ENCODE measurements at regions not wholly inside any gene's neighbourhood (a gene's known extent, or its start where the extent isn't known, plus 50 kb on each side); places are given as distances from the start of the nearest gene placed in this dataset.
"Not testable (repeated sequence)": the region's sequence is repeated elsewhere in the genome, so short reads cannot be mapped to it uniquely, and the experiment has no call there.

DNA sequence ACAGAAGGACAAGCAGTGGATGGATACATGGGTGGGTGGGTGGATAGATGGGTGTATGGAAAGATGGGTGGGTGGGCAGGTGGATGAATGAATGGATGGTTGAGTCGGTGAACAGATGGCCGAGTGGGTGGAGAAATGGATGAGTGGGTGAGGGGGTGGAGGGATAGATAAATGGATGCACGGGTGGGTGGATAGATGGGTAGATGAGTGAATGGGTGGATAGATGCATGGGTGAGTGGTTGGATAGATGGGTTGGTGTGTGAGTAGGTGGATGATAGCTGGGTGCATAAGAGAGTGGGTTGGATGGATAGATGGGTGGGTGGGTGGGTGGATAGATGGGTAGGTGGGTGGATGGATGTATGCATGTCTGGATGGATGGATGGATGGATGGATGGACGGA, 134.6 kb downstream of the OTOP1 start:
- TF ChIP-seq, protein P1, sequence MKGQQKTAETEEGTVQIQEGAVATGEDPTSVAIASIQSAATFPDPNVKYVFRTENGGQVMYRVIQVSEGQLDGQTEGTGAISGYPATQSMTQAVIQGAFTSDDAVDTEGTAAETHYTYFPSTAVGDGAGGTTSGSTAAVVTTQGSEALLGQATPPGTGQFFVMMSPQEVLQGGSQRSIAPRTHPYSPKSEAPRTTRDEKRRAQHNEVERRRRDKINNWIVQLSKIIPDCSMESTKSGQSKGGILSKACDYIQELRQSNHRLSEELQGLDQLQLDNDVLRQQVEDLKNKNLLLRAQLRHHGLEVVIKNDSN (IDR thresholded peaks at IDR 0.05; ENCODE audit: borderline replicate concordance, extremely low read length, insufficient read depth, low read depth, low read length), result not testable (repeated sequence)
- TF ChIP-seq, protein P2, sequence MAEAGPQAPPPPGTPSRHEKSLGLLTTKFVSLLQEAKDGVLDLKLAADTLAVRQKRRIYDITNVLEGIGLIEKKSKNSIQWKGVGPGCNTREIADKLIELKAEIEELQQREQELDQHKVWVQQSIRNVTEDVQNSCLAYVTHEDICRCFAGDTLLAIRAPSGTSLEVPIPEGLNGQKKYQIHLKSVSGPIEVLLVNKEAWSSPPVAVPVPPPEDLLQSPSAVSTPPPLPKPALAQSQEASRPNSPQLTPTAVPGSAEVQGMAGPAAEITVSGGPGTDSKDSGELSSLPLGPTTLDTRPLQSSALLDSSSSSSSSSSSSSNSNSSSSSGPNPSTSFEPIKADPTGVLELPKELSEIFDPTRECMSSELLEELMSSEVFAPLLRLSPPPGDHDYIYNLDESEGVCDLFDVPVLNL (IDR thresholded peaks at IDR 0.05; ENCODE audit: low read depth, low read length), result not testable (repeated sequence)
- not testable (repeated sequence) for TF ChIP-seq LARP7 (IDR thresholded peaks at IDR 0.05); EZH2 (IDR thresholded peaks at IDR 0.05; ENCODE audit: borderline replicate concordance, control insufficient read depth, low read depth, low read length); RBBP5 (conservative IDR thresholded peaks at IDR 0.05); IKZF2 (IDR thresholded peaks at IDR 0.05)
- TF ChIP-seq, protein P3, sequence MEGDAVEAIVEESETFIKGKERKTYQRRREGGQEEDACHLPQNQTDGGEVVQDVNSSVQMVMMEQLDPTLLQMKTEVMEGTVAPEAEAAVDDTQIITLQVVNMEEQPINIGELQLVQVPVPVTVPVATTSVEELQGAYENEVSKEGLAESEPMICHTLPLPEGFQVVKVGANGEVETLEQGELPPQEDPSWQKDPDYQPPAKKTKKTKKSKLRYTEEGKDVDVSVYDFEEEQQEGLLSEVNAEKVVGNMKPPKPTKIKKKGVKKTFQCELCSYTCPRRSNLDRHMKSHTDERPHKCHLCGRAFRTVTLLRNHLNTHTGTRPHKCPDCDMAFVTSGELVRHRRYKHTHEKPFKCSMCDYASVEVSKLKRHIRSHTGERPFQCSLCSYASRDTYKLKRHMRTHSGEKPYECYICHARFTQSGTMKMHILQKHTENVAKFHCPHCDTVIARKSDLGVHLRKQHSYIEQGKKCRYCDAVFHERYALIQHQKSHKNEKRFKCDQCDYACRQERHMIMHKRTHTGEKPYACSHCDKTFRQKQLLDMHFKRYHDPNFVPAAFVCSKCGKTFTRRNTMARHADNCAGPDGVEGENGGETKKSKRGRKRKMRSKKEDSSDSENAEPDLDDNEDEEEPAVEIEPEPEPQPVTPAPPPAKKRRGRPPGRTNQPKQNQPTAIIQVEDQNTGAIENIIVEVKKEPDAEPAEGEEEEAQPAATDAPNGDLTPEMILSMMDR (IDR thresholded peaks at IDR 0.05 in 2 of 3, conservative IDR thresholded peaks at IDR 0.05 in 1 of 3; ENCODE audit: control insufficient read depth in 2 of 3, extremely low read depth in 1 of 3, insufficient read depth in 1 of 3, low read depth in 3 of 3, low read length in 3 of 3), result not testable (repeated sequence)
- TF ChIP-seq, protein P4, sequence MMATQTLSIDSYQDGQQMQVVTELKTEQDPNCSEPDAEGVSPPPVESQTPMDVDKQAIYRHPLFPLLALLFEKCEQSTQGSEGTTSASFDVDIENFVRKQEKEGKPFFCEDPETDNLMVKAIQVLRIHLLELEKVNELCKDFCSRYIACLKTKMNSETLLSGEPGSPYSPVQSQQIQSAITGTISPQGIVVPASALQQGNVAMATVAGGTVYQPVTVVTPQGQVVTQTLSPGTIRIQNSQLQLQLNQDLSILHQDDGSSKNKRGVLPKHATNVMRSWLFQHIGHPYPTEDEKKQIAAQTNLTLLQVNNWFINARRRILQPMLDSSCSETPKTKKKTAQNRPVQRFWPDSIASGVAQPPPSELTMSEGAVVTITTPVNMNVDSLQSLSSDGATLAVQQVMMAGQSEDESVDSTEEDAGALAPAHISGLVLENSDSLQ (IDR thresholded peaks at IDR 0.05), result not testable (repeated sequence)

Data from GM12878 (cell line).